NCI-H748 treated with DMSO at 0.1 percent for 48 hours (cell line): ENCODE measurements at regions not wholly inside any gene's neighbourhood (a gene's known extent, or its start where the extent isn't known, plus 50 kb on each side); places are given as distances from the start of the nearest gene placed in this dataset.
"Not testable (repeated sequence)": the region's sequence is repeated elsewhere in the genome, so short reads cannot be mapped to it uniquely, and the experiment has no call there.

Experiments used
- DNase-seq: peaks from one replicate; lab custom pipeline; 2025; lab: John Stamatoyannopoulos, UW

DNA sequence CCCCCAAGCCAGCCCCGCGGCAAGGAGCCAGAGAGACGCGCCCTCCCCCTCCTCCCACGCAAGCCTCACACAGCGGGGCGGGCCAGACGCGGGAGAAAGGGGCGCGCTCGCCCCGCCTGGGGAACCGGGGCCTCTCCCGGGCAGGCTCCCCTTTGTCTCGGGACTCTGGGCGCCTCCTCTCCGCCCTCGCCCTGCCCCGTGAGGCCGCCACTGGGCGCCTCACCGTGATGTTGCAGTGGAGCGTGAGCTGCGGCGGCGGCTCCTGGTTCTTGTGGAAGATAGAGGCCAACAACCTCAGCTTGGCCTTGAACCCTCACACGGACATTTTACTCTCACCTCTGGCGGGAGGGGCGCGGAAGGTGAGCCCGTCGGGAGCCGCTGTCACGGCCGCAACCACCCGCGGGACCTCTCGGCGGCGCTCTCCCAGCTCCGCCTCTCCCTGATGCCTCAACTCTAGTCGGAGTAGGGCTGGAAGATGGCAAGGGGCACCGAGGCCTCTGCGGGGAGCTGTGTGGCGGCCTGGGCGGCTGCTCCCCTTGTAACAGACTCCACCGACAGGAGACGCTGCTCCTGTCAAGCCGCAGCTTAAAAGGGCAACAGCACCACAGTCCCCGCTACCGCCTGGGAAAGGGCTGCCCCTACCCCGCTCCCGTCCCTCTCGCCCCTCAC lies 179.2 kb upstream of the ZSCAN2 start:
- DNase-seq: not testable (repeated sequence)

DNA sequence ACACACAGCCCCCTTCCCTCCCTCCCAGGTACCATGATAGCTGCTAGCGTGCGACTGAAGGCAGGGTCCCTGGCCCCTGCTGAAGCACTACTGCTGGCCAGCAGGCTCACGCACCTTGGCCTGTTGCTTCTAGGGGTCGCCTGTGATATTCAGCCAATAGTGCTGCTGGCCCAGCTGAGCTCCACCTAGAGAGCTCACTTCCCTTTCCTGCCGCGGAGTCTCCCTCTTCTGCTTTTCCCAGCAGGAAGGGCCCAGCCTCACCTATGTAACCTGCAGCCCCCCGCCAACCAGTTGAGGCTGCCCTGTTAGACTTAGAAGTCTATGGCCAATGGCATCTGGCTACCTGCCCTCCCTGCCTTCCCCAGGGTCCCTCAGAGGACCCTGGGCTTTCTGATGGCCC lies 175.5 kb upstream of the ZSCAN2 start:
- not testable (repeated sequence) for DNase-seq

DNA sequence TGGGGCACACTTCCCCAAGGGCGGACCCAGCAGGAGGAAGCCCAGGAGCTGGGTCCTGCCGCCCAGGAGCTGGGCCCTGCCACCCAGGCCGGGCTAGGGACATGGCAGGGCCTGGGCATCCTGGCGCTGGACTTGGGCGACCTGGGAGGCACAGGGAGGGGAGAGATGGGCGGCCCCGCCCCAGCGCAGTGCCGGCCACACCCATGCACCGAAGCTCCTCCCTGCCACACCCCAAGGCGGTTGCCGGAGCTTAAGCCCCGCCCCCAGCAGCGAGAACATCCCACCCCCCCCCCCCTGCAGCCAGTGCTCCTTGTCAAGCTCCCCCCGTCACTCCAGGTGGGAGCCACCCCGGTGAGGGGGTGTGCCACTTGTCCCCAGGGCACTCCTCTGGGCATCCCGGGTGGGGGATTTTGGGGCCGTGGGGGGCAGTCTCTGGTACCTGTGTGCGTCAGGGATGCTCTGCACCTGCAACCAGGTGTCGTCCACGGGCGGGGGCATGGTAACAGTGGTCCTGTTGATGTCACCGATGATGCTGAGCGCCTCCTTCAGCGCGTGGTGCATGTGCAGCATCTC lies 127.4 kb upstream of the ZSCAN2 start:
- DNase-seq: not testable (repeated sequence)

DNA sequence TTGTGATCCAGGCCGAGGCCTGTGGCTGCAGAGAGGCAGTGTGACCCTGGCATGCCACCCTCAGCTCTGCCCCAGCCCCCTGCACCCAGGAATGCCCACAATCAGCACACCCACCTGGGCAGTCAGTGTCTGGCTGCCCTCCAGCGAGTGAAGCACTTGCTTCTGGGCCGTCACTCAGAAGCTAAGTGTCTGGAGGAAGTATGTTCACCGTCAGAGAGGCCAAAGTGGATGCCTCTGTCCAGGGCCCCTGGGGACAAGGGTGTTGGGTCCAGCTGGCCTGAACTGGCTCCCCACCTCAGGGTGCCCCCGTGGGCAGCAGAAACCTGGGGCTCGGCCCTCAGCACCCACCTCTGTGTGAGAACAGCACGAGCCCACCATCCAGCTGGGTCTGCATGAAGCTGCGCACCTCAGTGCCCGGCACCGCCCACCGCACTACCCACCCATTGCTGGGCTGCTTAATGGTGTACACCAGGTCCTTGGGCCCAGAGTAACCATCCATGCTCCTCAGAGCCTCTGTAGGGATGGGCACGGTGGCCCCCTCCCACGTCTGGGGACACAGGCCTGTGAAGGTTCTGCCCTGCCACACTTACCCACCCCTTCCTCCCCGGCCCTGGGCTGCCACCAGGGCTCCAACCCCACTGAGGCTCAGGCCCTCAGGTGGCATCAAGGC lies 124.3 kb upstream of the ZSCAN2 start:
- not testable (repeated sequence) for DNase-seq

DNA sequence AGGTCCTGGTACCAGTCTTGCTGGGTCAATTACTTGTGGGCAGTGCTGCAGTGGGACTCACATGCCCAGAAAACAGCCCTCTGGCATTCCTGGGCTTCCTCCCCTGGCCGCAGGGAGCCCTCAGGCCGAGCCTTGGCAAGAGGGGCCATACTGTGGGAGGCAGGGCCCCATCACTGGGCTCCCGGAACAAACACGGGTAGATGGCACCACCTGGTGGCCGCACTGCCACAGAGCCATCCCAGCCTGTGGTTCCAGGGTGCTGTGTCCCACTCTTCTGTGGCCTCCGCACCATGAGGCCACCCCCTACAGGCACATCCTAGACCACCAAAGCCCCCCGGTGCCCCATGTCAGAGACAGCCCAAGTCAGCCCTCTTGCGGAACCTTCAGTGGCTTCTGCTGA lies 123.3 kb upstream of the ZSCAN2 start:
- DNase-seq: not testable (repeated sequence)

DNA sequence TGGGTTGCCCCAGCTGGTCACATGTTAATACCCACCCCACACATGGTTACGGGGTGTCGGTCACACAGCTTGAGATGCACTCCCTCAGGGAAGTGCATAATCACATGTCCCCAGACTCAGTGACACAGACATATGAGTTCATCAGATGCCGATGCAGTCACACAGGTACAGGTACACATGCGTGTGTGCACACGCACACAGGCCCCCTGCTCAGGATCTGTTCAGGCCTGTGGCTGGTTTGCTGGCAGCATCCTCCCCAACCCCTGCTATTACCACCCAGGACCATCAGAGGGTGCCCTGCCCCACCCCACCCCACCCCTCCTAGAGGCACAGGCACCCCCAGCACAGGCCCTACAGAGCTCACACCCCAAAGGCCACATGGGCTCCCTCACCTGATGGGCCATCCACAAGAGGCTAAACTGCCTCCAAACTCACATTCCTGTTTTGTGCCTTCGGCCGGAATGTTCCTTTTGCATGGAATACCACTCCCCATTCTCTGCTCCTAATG lies 120.6 kb upstream of the ZSCAN2 start:
- DNase-seq: not testable (repeated sequence)

DNA sequence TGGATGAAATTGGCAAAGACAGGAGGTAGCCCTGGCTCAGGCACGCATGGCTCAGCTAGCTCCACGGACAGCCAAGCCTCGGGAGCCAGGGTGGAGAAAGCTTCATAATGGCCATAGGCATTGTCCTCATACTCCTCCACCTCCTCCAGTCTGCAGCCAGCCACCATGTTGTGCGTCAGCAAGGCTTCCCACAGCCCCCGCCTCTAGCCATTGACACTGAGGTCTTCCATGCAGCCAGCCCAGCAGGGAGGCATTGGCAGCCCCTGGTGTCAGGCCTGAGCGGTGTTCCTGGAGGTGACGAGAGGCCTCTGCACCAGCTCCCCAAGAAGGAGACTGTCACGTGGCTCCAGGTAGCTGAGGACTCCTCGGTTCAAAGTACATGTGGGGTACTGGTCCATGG lies 117.0 kb upstream of the ZSCAN2 start:
- not testable (repeated sequence) for DNase-seq

DNA sequence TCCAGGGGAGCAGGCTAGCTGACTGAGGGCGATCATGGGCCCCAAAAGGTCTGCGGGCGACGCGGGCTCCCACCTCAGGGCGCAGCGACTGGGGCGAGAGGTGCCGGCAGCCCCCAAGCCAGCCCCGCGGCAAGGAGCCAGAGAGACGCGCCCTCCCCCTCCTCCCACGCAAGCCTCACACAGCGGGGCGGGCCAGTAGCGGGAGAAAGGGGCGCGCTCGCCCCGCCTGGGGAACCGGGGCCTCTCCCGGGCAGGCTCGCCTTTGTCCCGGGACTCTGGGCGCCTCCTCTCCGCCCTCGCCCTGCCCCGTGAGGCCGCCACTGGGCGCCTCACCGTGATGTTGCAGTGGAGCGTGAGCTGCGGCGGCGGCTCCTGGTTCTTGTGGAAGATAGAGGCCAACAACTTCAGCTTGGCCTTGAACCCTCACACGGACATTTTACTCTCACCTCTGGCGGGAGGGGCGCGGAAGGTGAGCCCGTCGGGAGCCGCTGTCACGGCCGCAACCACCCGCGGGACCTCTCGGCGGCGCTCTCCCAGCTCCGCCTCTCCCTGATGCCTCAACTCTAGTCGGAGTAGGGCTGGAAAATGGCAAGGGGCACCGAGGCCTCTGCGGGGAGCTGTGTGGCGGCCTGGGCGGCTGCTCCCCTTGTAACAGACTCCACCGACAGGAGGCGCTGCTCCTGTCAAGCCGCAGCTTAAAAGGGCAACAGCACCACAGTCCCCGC lies 100.5 kb upstream of the ZSCAN2 start:
- DNase-seq: not testable (repeated sequence)

DNA sequence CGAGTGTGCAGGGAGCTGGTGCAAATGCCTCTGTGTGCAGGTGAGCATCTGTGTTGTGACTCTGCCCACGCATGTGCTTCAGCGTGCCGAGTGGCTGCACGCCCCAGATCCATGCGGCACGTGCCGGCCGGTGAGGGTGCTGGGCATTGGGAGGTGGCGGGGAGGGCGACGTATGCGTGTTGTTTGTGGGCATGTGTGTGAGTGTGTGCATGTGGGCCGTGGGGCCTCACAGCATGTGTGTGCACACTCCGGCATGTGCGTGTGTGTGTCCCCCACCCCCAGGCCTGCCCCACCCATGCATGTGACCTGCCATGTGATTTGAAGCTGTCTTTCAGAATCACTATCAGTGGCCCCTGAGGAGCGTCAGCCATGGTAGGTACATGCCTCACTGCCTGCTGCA lies 97.7 kb upstream of the ZSCAN2 start:
- DNase-seq: not testable (repeated sequence)

DNA sequence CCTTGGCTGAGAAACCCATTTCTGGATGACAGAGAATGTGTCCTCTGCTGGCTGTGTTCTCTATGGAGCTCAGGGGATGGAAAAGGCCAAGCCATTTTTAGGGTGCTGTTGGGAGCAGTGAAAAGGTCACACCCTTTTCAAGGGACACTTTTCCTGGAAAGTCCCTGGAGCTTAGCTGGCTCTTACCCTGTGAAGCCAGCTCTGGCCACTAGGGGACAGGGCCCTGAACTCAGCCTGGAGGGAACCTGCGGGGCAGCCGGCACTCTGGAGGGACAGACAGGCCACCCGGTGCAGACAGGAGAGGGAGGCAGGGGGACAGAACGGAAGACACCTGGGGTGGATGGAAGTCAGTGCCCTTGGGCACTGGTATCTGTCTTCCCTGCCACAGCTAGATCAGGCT lies 95.3 kb upstream of the ZSCAN2 start:
- not testable (repeated sequence) for DNase-seq

DNA sequence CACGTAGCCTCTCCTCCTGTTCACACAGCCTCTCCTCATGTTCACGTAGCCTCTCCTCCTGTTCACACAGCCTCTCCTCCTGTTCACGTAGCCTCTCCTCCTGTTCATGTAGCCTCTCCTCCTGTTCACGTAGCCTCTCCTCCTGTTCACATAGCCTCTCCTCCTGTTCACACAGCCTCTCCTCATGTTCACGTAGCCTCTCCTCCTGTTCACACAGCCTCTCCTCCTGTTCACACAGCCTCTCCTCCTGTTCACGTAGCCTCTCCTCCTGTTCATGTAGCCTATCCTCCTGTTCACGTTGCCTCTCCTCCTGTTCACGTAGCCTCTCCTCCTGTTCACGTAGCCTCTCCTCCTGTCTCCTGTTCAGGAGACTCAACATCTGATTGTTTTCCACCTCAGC lies 88.5 kb upstream of the ZSCAN2 start:
- not testable (repeated sequence) for DNase-seq

DNA sequence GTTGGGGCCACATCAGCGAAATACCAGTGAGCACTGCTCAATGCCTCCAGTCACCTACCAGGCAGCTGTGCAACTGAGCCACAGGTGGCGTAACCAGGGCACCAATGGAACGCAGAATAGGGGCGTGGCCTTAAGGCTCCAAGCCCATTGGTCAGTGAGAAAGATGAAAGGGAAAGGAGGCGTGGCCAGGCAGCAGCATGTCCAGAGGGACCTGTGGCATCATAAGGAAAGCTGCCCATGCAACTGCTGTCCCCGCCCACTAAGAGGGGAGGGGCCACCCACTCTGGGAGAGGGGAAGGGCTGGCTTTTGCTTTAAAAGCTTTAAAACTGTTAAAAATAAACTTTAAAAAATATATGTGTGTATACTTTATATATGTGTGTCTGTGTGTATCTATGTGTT lies 84.0 kb upstream of the ZSCAN2 start:
- not testable (repeated sequence) for DNase-seq

DNA sequence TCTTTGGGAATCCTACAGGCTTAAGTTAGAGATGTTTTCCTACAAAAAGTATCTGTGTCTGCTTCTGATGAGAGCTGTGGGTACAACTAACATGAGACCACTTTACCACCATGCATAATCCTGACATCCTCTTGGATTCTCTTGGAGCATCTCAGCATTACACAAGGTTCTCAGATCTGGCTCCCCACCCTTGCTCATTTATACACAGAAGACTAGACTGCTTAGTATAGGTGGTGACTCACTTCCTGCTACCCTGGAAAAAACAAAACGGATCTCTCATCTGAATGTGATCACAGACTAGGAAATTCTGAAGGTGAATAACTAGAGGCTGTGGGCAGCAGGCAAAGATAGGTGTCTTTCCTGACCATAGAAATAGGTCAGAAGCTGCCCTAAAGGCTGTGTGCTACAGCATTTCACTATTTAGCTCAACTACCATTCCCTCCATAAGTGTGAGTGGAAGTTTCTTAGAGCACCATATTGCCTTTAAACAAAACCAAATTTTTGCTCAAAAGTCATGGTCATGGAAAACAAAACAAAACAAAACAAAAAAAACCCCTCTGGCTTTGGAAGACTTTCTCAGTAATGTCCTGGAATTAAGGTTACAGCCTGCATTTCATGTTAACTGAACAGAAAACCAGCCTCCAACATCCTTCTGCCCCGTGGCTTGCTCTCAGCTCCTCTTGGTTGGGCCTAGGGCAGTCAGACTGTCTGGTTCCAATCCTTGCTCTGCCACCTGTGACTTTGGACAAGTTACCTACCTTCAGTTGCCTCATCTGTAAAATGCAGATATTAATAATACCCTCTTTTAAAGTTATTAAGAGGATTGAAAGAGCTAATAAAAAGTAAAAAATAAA lies 75.1 kb upstream of the ZSCAN2 start:
- not testable (repeated sequence) for DNase-seq

DNA sequence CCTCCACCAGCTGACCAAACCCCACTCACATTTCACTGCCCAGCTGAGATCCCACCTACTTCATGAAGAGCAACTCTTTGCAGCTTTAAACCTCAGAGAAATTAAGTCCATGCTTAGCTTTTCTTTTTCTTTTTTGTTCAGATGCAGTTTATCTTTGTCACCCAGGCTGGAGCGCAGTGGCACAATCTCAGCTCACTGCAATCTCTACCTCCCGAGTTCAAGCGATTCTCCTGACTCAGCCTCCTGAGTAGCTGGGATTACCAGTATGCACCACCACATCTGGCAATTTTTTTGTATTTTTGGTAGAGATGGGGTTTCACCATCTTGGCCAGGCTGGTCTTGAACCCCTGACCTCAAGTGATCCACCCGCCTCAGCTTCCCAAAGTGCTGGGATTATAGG lies 70.1 kb upstream of the ZSCAN2 start:
- not testable (repeated sequence) for DNase-seq

DNA sequence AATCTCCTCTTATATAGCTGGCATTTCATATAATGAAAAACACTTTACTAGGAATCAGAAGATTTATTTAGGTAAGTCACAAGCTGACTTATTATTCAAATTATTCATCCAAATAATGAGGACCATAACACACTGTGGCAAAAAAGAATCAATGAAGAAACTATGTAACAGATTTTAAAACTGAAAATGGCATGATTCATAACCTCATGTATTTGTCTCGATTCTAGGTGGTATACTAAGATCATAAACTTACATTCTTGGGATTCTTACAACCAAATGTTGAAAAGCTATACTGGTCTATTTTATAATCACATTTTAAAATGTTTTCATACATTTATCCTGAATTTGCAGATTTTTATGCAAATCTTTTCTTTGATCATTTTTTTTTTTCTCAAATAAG lies 69.6 kb upstream of the ZSCAN2 start:
- not testable (repeated sequence) for DNase-seq

DNA sequence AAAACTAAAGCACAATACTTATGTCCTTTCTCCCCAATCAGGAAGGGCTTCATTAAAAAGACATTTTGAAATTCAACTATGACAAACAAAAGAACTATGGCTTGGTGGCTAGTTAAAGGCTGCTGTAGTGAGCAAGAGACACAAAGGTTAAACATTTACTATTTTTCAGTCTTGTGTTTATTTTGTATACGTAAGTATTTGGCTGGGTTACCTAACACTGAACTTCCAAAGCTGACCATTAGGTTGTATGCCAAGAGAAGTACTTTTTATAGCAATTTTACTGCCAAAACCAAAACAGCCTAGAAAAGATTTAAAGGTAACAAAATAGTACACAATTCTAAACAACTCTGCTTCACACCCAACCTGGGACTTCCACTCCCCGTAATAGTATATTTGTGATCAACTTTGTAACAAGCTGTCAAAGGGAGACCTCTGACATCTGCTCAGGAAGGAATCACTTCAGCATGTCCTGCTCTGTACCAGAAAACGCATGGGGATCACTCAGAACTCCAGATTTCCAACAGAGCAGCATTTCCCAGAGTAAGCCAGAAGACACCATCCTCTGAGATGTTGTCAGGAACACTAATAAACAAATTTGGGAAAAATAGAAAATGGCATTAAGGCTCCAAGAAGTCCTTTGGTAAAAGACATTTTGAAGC lies 69.0 kb upstream of the ZSCAN2 start:
- DNase-seq: not testable (repeated sequence)

DNA sequence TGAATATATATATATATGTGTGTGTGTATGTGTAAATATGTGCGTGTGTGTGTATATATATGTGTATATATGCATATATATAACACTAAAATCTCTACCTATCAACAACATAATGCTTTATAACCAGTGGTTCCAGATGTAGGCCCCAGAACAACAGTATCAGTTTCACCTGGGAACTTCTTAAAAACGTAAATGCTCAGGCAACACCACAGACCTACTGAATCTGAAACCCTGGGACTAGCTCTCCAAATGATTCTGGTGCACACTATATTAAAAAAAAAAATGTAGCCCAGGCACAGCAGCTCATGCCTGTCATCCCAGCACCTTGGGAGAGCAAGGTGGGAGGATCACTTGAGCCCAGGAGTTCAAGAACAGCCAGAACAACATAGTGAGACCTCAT lies 67.1 kb upstream of the ZSCAN2 start:
- not testable (repeated sequence) for DNase-seq

DNA sequence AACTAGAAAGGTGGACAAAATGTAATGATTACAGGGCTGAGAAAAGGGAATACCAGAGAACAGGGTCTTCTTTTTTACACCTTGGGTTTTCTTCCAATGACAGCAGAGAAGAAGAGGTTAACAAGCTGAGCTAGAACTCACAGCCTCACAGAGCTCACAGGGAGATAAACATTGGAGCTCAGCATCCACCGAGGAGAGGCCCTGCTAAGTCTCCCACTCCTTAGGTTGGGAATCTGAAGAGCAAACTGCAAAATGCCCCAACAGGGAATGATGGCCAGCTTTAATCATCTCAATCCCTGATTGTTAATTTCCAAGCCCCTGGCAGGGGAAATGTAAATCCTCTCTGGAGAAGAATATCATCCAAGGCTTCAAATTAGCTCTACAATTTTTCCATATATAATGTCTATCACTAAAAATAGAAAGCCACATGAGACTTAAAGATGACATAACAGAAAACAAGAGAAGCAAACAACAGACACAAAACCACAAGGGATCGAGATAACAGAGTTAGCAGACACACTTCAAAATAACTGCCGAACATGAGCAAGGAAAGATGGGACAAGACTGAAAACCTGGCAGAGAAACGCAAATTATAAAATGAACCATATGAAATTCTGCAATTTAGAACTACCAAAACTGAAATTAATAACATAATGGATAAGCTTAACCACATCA lies 66.1 kb upstream of the ZSCAN2 start:
- not testable (repeated sequence) for DNase-seq

DNA sequence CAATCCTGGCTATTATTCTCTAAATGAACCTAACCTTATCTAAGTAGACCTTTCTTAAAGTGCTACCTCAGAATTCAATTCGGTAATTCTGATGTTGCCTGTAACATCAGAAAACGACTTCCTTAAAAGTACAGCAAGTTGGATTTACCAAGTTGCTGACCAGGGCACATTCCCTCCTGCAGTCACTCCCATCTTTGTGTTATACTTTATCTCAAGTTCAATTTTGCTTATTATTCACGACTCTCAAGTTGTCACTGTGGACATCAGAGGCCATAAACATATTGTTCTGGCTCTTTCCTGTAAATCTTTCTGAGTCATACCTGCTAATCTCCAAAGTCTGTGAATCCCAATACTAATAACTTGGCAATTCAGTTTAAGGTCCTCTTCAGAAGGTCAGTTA lies 64.6 kb upstream of the ZSCAN2 start:
- DNase-seq: not testable (repeated sequence)

DNA sequence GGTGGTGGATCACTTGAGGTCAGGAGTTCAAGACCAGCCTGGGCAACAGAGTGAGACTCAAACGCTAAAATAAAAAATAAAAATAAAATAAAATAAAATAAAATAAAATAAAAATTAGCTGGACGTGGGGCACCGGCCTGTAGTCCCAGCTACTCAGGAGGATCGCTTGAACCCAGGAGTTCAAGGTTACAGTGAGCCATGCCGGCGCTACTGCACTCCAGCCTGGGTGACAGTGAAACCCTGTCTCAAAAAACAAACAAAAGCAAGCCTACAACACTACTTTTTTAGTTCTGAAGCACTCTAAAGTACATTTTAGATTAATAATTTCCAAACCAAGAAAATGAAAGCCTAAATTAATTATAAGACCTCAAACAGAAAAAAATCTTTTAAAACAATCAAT lies 56.2 kb upstream of the ZSCAN2 start:
- DNase-seq: not testable (repeated sequence)
